Hepatocyte (in vitro differentiated cells): ENCODE measurements at regions not wholly inside any gene's neighbourhood (a gene's known extent, or its start where the extent isn't known, plus 50 kb on each side); places are given as distances from the start of the nearest gene placed in this dataset.

Experiments
- DNase-seq: peaks from one replicate; pipeline ENCODE4 v3.0.0-alpha.2; 2016; ENCODE audit warnings: low spot score
- H2AFZ ChIP-seq: fragments of 200-600 bp; sonication (generic); 2 replicates; pipeline ENCODE4 v1.6.0; 2016; ENCODE audit warnings: antibody characterized with exemption, mild to moderate bottlenecking
- H3K27ac ChIP-seq: fragments of 200-600 bp; sonication (generic); 2 replicates; pipeline ENCODE4 v1.5.1; 2016; ENCODE audit warnings: mild to moderate bottlenecking
- H3K27me3 ChIP-seq: fragments of 200-600 bp; sonication (generic); 2 replicates; pipeline ENCODE4 v1.6.1; 2016
- H3K36me3 ChIP-seq: fragments of 200-600 bp; sonication (generic); replicated peaks from 2 replicates; pipeline ENCODE4 v1.5.1; 2016; ENCODE audit warnings: low read depth; ENCODE audit not compliant: insufficient read depth
- H3K4me1 ChIP-seq: fragments of 200-600 bp; sonication (generic); 2 replicates; pipeline ENCODE4 v1.5.1; 2016; ENCODE audit warnings: mild to moderate bottlenecking, moderate library complexity; ENCODE audit not compliant: insufficient read depth
- H3K4me2 ChIP-seq: fragments of 200-600 bp; sonication (generic); 2 replicates; pipeline ENCODE4 v1.6.0; 2016
- H3K4me3 ChIP-seq: fragments of 200-600 bp; sonication (generic); 2 replicates; pipeline ENCODE4 v1.5.1; 2016; ENCODE audit warnings: mild to moderate bottlenecking
- H3K79me2 ChIP-seq: fragments of 200-600 bp; sonication (generic); 2 replicates; pipeline ENCODE4 v1.6.0; 2017; ENCODE audit warnings: mild to moderate bottlenecking
- H3K9me2 ChIP-seq: fragments of 200-600 bp; sonication (generic); replicated peaks from 2 replicates; pipeline ENCODE4 v1.6.0; 2017; ENCODE audit warnings: mild to moderate bottlenecking; ENCODE audit not compliant: insufficient read depth
- H3K9me3 ChIP-seq: fragments of 200-600 bp; sonication (generic); 2 replicates; pipeline ENCODE4 v1.5.1; 2016; ENCODE audit warnings: low read depth, mild to moderate bottlenecking
- H4K20me1 ChIP-seq: fragments of 200-600 bp; sonication (generic); 2 replicates; pipeline ENCODE4 v1.6.0; 2016; ENCODE audit warnings: mild to moderate bottlenecking; ENCODE audit not compliant: insufficient read depth, poor library complexity, severe bottlenecking
- EZH2 ChIP-seq: fragments of 200-600 bp; sonication (generic); IDR thresholded peaks from 2 replicates; pipeline ENCODE4 v1.6.1; 2016; ENCODE audit warnings: antibody characterized with exemption, mild to moderate bottlenecking, borderline replicate concordance
- EZH2phosphoT487 ChIP-seq: fragments of 200-600 bp; sonication (generic); IDR thresholded peaks from one replicate; pipeline ENCODE4 v1.6.1; 2018; ENCODE audit warnings: antibody characterized with exemption, mild to moderate bottlenecking, low read depth, moderate library complexity; ENCODE audit not compliant: unreplicated experiment, severe bottlenecking
- WGBS: methylation state at CpG from one replicate; pipeline ENCODE4 v1.1.6; 2016; ENCODE audit warnings: low lambda C conversion rate; ENCODE audit errors: missing lambda C conversion rate; 5-methylcytosine and 5-hydroxymethylcytosine counted together
- TF ChIP-seq, protein P1 (sequence below): fragments of 200-600 bp; sonication (generic); IDR thresholded peaks from 2 replicates; pipeline ENCODE4 v1.5.1; 2016; ENCODE audit warnings: antibody characterized with exemption, mild to moderate bottlenecking; ENCODE audit not compliant: poor library complexity

DNA sequence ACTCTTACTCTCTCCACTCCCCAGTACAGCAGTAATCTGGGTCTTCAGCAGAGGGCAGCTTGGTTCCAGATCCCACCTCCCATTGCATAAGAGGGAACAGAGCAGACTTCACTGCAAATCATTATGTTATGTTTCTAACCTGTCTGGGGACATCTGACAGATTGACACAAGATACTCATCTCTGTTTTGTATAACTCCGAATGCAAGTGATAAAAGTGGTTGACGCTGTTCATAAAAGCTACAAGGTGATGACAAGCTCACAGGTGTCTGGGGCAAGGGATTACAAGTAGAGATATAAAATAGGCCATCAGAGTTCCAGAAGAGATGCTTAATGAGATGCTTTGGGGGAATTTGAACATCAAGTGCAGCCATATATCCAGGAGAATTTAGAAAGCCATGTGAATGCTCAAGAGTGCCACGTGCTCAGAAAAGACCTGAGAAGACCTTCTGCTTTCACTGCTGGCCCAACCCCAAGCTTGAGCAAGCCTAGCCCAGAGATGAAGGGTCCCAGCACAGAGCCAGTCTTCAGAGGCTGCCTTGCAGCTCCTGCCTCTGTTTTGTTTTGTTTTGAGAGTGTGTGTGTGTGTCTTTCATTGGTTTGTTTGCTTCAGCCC, 80.6 kb downstream of the VSTM2A start:
- H2AFZ ChIP-seq: no peak overlapping the region

More for the DNA sequence above, 80.6 kb downstream of the VSTM2A start:
- Histone ChIP-seq H4K20me1 (no peaks in the 10 kb centered on the region), H3K36me3 (no peaks in the 10 kb centered on the region), H3K4me1 (no peaks in the 10 kb centered on the region), H3K9me3 (no peaks in the 10 kb centered on the region), H3K4me2 (no peak overlapping the region), H3K79me2 (no peaks in the 10 kb centered on the region), H3K4me3 (no peak overlapping the region), H3K27ac (no peak overlapping the region), H3K27me3 (no peaks in the 10 kb centered on the region), H3K9me2 (no peaks in the 10 kb centered on the region)
- WGBS: 80% methylated on average over 3 of the region's 3 CpGs
- TF ChIP-seq, protein P1, sequence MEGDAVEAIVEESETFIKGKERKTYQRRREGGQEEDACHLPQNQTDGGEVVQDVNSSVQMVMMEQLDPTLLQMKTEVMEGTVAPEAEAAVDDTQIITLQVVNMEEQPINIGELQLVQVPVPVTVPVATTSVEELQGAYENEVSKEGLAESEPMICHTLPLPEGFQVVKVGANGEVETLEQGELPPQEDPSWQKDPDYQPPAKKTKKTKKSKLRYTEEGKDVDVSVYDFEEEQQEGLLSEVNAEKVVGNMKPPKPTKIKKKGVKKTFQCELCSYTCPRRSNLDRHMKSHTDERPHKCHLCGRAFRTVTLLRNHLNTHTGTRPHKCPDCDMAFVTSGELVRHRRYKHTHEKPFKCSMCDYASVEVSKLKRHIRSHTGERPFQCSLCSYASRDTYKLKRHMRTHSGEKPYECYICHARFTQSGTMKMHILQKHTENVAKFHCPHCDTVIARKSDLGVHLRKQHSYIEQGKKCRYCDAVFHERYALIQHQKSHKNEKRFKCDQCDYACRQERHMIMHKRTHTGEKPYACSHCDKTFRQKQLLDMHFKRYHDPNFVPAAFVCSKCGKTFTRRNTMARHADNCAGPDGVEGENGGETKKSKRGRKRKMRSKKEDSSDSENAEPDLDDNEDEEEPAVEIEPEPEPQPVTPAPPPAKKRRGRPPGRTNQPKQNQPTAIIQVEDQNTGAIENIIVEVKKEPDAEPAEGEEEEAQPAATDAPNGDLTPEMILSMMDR: no peak
- TF ChIP-seq EZH2 (no peak), EZH2phosphoT487 (no peak)
- no peak for DNase-seq
